Activated naive CD8-positive, alpha-beta T cell treated with anti-CD3 and anti-CD28 coated beads, Interleukin-2, amount 50 U/mL, for 24 hours (primary cell): ENCODE measurements at regions not wholly inside any gene's neighbourhood (a gene's known extent, or its start where the extent isn't known, plus 50 kb on each side); places are given as distances from the start of the nearest gene placed in this dataset.
"Not testable (repeated sequence)": the region's sequence is repeated elsewhere in the genome, so short reads cannot be mapped to it uniquely, and the experiment has no call there.

ENCODE experiments used
- ATAC-seq: fragments of 150-1000 bp; cut with Tn5 transposase; one replicate; pipeline ENCODE4 v1.10.0; 2021
- DNase-seq: peaks from one replicate; pipeline ENCODE4 v3.0.0; 2021
- H3K27ac Mint-ChIP-seq: one replicate; pipeline ENCODE4 v1.8.0; 2021; ENCODE audit warnings: mild to moderate bottlenecking, mixed read lengths
- H3K27me3 Mint-ChIP-seq: one replicate; pipeline ENCODE4 v1.8.0; 2021; ENCODE audit warnings: mixed read lengths
- H3K36me3 Mint-ChIP-seq: one replicate; pipeline ENCODE4 v1.8.0; 2021; ENCODE audit warnings: low read depth, mixed read lengths
- H3K4me1 Mint-ChIP-seq: one replicate; pipeline ENCODE4 v1.8.0; 2021; ENCODE audit warnings: mixed read lengths
- H3K4me3 Mint-ChIP-seq: one replicate; pipeline ENCODE4 v1.8.0; 2021; ENCODE audit warnings: mild to moderate bottlenecking, moderate library complexity, mixed read lengths
- H3K9me3 Mint-ChIP-seq: one replicate; pipeline ENCODE4 v1.8.0; 2021; ENCODE audit warnings: mixed read lengths

- H3K4me1 Mint-ChIP-seq, ATAC-seq, H3K9me3 Mint-ChIP-seq: not testable (repeated sequence)
Observed at GRCh38 chr1:41197-41596, 410.3 kb downstream of the OR4F29 start.

GRCh38 chr1:29183-29582 lies 422.3 kb downstream of the OR4F29 start:
- not testable (repeated sequence) for H3K27ac Mint-ChIP-seq, H3K4me3 Mint-ChIP-seq, H3K27me3 Mint-ChIP-seq, H3K36me3 Mint-ChIP-seq, ATAC-seq, H3K4me1 Mint-ChIP-seq, DNase-seq, H3K9me3 Mint-ChIP-seq

More at GRCh38 chr1:41197-41596, 410.3 kb downstream of the OR4F29 start:
- not testable (repeated sequence) for H3K4me3 Mint-ChIP-seq, H3K27me3 Mint-ChIP-seq, H3K36me3 Mint-ChIP-seq, H3K27ac Mint-ChIP-seq, DNase-seq

DNA sequence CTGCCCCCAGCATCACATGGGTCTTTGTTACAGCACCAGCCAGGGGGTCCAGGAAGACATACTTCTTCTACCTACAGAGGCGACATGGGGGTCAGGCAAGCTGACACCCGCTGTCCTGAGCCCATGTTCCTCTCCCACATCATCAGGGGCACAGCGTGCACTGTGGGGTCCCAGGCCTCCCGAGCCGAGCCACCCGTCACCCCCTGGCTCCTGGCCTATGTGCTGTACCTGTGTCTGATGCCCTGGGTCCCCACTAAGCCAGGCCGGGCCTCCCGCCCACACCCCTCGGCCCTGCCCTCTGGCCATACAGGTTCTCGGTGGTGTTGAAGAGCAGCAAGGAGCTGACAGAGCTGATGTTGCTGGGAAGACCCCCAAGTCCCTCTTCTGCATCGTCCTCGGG lies 434.2 kb downstream of the OR4F29 start:
- H3K36me3 Mint-ChIP-seq, H3K27ac Mint-ChIP-seq, ATAC-seq, H3K9me3 Mint-ChIP-seq, H3K4me1 Mint-ChIP-seq, DNase-seq, H3K27me3 Mint-ChIP-seq, H3K4me3 Mint-ChIP-seq: not testable (repeated sequence)

- H3K27ac Mint-ChIP-seq, H3K4me1 Mint-ChIP-seq, ATAC-seq, DNase-seq, H3K36me3 Mint-ChIP-seq, H3K27me3 Mint-ChIP-seq, H3K9me3 Mint-ChIP-seq, H3K4me3 Mint-ChIP-seq: not testable (repeated sequence)
Observed at GRCh38 chr1:16025-16424, 435.5 kb downstream of the OR4F29 start.

GRCh38 chr1:9941-10717 lies 441.3 kb downstream of the OR4F29 start:
- not testable (repeated sequence) for H3K4me3 Mint-ChIP-seq, H3K9me3 Mint-ChIP-seq, H3K36me3 Mint-ChIP-seq, H3K27me3 Mint-ChIP-seq, H3K4me1 Mint-ChIP-seq, H3K27ac Mint-ChIP-seq
- ATAC-seq (peak; percentile 10), DNase-seq (peak; percentile 6)
